SH-SY5Y (cell line): ENCODE measurements at regions not wholly inside any gene's neighbourhood (a gene's known extent, or its start where the extent isn't known, plus 50 kb on each side); places are given as distances from the start of the nearest gene placed in this dataset.

ENCODE experiments used
- GATA2 ChIP-seq: IDR thresholded peaks from 2 replicates; pipeline ENCODE4 v1.6.1; 2011; ENCODE audit warnings: mild to moderate bottlenecking, low read depth, low read length
- GATA3 ChIP-seq: IDR thresholded peaks from 2 replicates; pipeline ENCODE4 v1.6.1; 2011; ENCODE audit warnings: low read depth, mild to moderate bottlenecking, low read length, moderate library complexity

DNA sequence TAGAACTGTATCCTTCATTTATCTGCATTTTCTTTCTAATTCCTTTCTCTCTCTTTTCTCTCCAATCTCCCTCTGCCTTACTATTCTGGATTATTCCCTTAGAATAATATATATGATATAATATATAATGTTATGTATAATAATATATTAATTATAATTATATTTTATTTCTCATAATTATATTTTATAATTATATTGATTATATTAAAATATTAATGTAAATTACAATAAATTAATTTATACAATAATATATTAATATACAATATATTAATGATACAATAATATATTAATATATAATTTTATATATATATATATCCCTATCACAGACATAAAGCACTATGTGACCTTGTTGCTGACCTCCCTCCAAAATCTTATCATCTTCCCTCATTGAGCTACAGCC, 661.3 kb upstream of the CHORDC1 start:
- TF ChIP-seq GATA2 (no peak), GATA3 (no peak)
